GM12891 (cell line): ENCODE measurements at regions not wholly inside any gene's neighbourhood (a gene's known extent, or its start where the extent isn't known, plus 50 kb on each side); places are given as distances from the start of the nearest gene placed in this dataset.

Experiments used
- PAX5 ChIP-seq: IDR thresholded peaks from 2 replicates; pipeline ENCODE4 v1.6.1; 2011; ENCODE audit warnings: low read length, moderate library complexity, mild to moderate bottlenecking; ENCODE audit not compliant: insufficient read depth, severe bottlenecking
- POLR2A ChIP-seq: IDR thresholded peaks from 2 replicates; pipeline ENCODE4 v1.6.1; 2011; ENCODE audit warnings: low read depth, low read length, control low read depth
- POLR2AphosphoS5 ChIP-seq: IDR thresholded peaks from 2 replicates; pipeline ENCODE4 v1.6.1; 2011; ENCODE audit warnings: low read depth, low read length, control low read depth
- TAF1 ChIP-seq: IDR thresholded peaks from 2 replicates; pipeline ENCODE4 v1.6.1; 2011; ENCODE audit warnings: low read depth, low read length, control low read depth

DNA sequence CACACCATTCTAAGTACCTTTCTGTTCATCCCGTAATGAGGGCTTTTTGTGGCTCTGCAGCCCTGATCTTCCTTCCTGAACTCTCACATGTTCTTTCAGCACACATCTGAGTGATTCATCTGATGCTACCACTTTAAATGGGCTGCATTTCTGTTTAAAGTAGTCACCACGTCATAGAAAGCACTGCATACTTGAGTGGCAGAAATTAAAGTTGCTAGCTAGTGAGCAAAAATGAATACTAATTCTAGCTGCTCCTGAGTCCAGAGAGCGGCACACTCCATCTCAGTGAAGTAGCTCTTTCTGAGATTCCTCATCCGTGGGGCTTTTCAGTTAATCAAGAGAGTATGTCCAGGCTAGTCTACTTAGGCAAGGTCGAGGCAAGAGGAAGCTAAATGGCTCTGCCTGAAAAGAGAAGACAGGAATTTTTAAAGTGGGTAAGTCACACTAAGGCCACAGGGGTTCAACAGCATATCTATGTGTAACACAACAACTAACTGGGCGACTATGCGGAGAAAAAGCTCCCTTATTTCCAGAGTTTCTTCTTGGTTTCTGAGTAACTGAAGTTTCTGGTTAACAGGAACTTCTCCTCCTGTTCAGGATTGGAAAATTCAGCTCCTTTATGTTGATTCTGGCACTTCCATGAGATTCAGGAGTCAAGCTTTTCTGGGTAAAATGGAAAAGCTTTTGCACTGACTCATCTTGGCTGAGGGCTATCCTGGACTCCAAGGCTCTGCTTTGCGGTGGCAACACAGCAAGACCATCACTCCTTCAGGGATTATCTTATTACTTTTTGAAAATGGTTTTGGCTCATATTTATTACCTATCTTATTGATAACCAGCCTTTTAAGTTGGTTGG is 109.5 kb downstream of the TAF11L14 start:
- TF ChIP-seq POLR2A (no peak), TAF1 (no peak), POLR2AphosphoS5 (no peak), PAX5 (no peak)
